ENCODE measurements at regions not wholly inside any gene's neighbourhood (a gene's known extent, or its start where the extent isn't known, plus 50 kb on each side); places are given as distances from the start of the nearest gene placed in this dataset.

DNA sequence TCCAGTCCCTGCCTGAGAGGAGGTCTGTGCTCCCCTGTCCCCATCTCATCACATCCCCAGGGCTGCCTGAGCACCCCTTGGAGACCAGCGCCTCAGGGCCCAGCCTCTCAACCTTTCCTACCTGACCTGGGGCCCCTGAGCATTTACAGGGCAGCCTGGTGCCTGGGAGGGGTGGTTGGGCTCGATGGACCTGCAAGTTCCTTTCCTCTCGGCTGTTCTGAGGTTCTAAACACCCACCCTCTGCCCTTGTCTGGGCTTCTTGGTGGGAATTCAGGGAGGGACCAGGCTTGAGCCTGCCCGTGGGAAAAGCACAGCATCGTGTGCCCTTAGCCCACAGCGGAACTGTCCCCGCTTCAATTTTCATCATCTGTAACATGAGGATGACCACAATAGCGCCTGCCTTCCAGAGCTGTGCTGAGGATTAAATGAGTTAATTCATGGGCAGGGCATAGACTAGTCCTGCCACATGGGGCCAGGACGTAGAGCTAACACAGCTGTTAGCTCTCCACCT is 91.0 kb upstream of the SH3PXD2B start:
- no peak for ATAC-seq (replicated peaks in 1 of 4)
- Histone ChIP-seq H3K27me3 (replicated peaks in 1 of 2; ENCODE audit: control insufficient read depth in 2 of 2, extremely low read depth in 1 of 2, insufficient read depth in 2 of 2, low read length in 1 of 2) (peaks cover 0 to 40% of the 10 kb centered on the region in 2 experiments), H3K36me3 (ENCODE audit: control insufficient read depth in 2 of 2, extremely low read depth in 1 of 2, insufficient read depth in 1 of 2, low read length in 1 of 2) (no peaks in the 10 kb centered on the region), H3K9me3 (no peaks in the 10 kb centered on the region), H3K4me1 (ENCODE audit: control insufficient read depth in 1 of 2, extremely low read depth in 1 of 2, insufficient read depth in 2 of 2, low read length in 2 of 2) (no peaks in the 10 kb centered on the region), H3K27ac (ENCODE audit: low read length) (no peak overlapping the region), H3K4me3 (ENCODE audit: control insufficient read depth in 1 of 2, extremely low read depth in 1 of 2, low read length in 1 of 2) (no peak overlapping the region)
- no peak for DNase-seq
- H3K4me1 Mint-ChIP-seq = no peaks in the 10 kb centered on the region
- peaks cover 14 to 17% of the 10 kb centered on the region in 2 donors for H3K27me3 Mint-ChIP-seq
- POLR2A ChIA-PET = no interaction called here
- H3K4me3 Mint-ChIP-seq = no peak overlapping the region
- WGBS (ENCODE audit: insufficient coverage) = 68% methylated on average over 6 of the region's 9 CpGs
- H3K27ac Mint-ChIP-seq = no peak overlapping the region
- CTCF ChIA-PET = no interaction called here
- H3K36me3 Mint-ChIP-seq = no peaks in the 10 kb centered on the region
- no peaks in the 10 kb centered on the region for H3K9me3 Mint-ChIP-seq

DNA sequence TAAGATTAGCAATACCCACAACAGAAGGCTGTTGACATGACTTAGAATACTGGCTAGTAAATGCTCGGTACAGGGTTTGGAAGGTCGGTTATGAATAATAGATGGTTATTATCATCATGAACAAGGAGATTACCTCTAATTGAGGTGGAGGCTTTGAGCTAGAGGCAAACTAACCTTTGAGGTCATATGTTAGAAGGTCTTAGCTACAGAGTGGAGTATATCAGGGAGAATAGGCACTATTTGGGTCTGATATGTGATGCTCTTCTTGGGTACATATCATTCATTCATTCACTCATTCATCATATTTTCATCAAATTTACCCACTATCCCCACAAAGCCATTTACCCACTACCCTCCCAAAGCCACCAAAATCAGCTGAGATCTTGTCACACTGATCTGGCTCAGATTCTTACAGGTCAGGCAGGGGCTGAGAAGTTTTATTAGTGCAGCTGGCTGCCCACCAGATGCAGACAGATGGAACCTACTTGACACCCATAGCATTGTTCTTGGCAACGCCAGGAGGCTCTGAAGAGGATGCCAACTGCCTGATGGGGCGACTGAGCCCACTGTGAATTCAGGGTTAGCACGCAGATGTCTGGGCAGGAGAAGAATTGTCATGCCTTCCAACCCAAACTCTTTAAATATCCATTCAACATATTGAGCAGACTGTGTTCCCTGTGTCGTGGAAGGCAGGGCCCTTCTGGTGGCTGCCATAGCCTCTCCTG is 90.2 kb upstream of the SH3PXD2B start:
- ChIA-PET POLR2A (no interaction called here), CTCF (no interaction called here)
- Mint-ChIP-seq H3K27me3 (peaks cover 14 to 17% of the 10 kb centered on the region in 2 donors), H3K36me3 (no peaks in the 10 kb centered on the region), H3K27ac (no peak overlapping the region), H3K4me3 (no peak overlapping the region), H3K4me1 (no peaks in the 10 kb centered on the region), H3K9me3 (no peaks in the 10 kb centered on the region)
- 62% methylated on average over 3 of the region's 6 CpGs for WGBS (ENCODE audit: insufficient coverage)
- no peak overlapping the region for H3K27ac ChIP-seq (ENCODE audit: low read length)
- peaks cover 0 to 42% of the 10 kb centered on the region in 2 experiments for H3K27me3 ChIP-seq (replicated peaks in 1 of 2; ENCODE audit: control insufficient read depth in 2 of 2, extremely low read depth in 1 of 2, insufficient read depth in 2 of 2, low read length in 1 of 2)
- H3K4me3 ChIP-seq (ENCODE audit: control insufficient read depth in 1 of 2, extremely low read depth in 1 of 2, low read length in 1 of 2) = no peak overlapping the region
- H3K9me3 ChIP-seq = no peaks in the 10 kb centered on the region
- H3K4me1 ChIP-seq (ENCODE audit: control insufficient read depth in 1 of 2, extremely low read depth in 1 of 2, insufficient read depth in 2 of 2, low read length in 2 of 2) = no peaks in the 10 kb centered on the region
- ATAC-seq (replicated peaks in 1 of 4) (no peak), DNase-seq (no peak)
- no peaks in the 10 kb centered on the region for H3K36me3 ChIP-seq (ENCODE audit: control insufficient read depth in 2 of 2, extremely low read depth in 1 of 2, insufficient read depth in 1 of 2, low read length in 1 of 2)

DNA sequence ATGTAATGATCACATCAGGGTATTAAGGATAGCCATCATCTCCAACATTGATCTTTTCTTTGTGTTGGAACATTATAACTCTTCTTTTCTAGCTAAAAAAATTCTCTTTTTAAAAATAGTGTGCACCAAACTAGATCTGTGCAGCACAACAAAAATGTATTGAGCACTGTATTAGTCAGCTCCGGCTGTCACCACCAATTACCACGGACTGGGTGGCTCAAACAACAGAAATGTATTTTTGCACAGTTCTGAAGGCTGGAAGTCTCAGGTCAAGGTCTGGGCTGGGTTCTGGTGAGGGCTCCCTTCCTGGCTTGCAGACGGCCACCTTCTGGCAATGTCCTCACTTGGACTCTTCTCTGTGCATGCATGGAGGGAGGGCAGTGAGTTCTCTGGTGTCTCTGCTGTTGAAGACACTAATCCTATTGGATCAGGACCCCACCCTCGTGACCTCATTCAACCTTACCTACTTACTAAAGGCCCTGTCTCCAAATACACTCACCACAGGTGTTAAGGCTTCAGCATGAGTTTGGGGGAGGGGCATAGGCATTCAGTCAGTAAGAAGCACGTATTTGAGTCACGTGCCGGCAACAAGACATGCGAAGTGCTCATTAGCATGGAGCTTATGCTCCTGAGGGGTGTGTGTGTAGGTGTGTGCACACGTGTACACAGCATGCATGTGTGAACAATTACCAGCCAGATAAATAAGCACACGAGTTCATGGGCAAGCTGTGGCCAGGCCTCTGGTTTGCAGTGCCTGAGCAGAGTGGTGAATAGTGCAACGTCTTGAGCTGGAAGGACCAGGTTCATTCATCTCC is 89.4 kb upstream of the SH3PXD2B start:
- Mint-ChIP-seq H3K9me3 (no peaks in the 10 kb centered on the region), H3K27me3 (peaks cover 14 to 17% of the 10 kb centered on the region in 2 donors), H3K4me3 (no peak overlapping the region), H3K4me1 (no peaks in the 10 kb centered on the region), H3K27ac (no peak overlapping the region), H3K36me3 (no peaks in the 10 kb centered on the region)
- WGBS (ENCODE audit: insufficient coverage) = 77% methylated on average over 9 of the region's 11 CpGs
- ATAC-seq (replicated peaks in 1 of 4) (no peak), DNase-seq (peak in 1 of 35 experiments; percentile 16)
- Histone ChIP-seq H3K4me3 (ENCODE audit: control insufficient read depth in 1 of 2, extremely low read depth in 1 of 2, low read length in 1 of 2) (no peak overlapping the region), H3K36me3 (ENCODE audit: control insufficient read depth in 2 of 2, extremely low read depth in 1 of 2, insufficient read depth in 1 of 2, low read length in 1 of 2) (no peaks in the 10 kb centered on the region), H3K27ac (ENCODE audit: low read length) (no peak overlapping the region), H3K4me1 (ENCODE audit: control insufficient read depth in 1 of 2, extremely low read depth in 1 of 2, insufficient read depth in 2 of 2, low read length in 2 of 2) (no peaks in the 10 kb centered on the region), H3K9me3 (no peaks in the 10 kb centered on the region), H3K27me3 (replicated peaks in 1 of 2; ENCODE audit: control insufficient read depth in 2 of 2, extremely low read depth in 1 of 2, insufficient read depth in 2 of 2, low read length in 1 of 2) (peaks cover 0 to 40% of the 10 kb centered on the region in 2 experiments)
- ChIA-PET CTCF (interaction anchor here in 1 of 2 donors (1.1 kb wide), 1 partner anchor 63 kb away, joined by 3 read pairs; no protein-coding TSS in a partner anchor), POLR2A (no interaction called here)

DNA sequence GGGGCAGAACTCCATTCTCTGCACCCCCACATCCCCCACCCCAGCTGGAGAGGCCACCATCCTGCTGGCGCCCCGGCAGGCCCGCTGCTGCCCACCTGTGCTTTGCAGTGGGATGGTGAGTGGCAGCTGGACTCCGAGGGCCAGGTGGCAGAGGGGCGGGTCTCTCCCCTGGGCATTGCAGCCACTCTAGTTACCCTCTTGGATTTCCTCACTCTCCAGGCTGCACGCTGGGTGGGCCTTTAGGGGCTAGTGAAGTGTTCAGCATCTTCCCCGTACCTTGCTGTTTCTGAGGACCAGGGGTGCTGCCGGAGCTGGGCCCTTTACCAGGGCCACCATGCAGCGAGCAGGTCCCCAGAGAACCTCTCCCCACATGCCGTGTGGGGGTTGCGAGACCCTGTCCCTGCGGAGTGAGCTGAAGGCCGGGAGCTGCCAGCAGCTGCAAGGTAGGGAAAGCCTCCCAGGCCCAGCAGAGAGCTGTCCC is 88.4 kb upstream of the SH3PXD2B start:
- H3K4me3 ChIP-seq (ENCODE audit: control insufficient read depth in 1 of 2, extremely low read depth in 1 of 2, low read length in 1 of 2) = no peak overlapping the region
- H3K27ac ChIP-seq (ENCODE audit: low read length) = no peak overlapping the region
- H3K27me3 Mint-ChIP-seq = peaks cover 14 to 18% of the 10 kb centered on the region in 2 donors
- H3K27me3 ChIP-seq (replicated peaks in 1 of 2; ENCODE audit: control insufficient read depth in 2 of 2, extremely low read depth in 1 of 2, insufficient read depth in 2 of 2, low read length in 1 of 2) = peaks cover 0 to 36% of the 10 kb centered on the region in 2 experiments
- H3K36me3 ChIP-seq (ENCODE audit: control insufficient read depth in 2 of 2, extremely low read depth in 1 of 2, insufficient read depth in 1 of 2, low read length in 1 of 2) = no peaks in the 10 kb centered on the region
- H3K36me3 Mint-ChIP-seq = no peaks in the 10 kb centered on the region
- 67% methylated on average over 1 of the region's 13 CpGs for WGBS (ENCODE audit: insufficient coverage)
- POLR2A ChIA-PET = no interaction called here
- H3K27ac Mint-ChIP-seq = no peak overlapping the region
- no peaks in the 10 kb centered on the region for H3K4me1 ChIP-seq (ENCODE audit: control insufficient read depth in 1 of 2, extremely low read depth in 1 of 2, insufficient read depth in 2 of 2, low read length in 2 of 2)
- no peaks in the 10 kb centered on the region for H3K9me3 Mint-ChIP-seq
- H3K4me3 Mint-ChIP-seq = no peak overlapping the region
- no peaks in the 10 kb centered on the region for H3K4me1 Mint-ChIP-seq
- peak in 1 of 35 experiments; percentile 3 for DNase-seq
- CTCF ChIA-PET = interaction anchor here in 1 of 2 donors (1.1 kb wide), 1 partner anchor 64 kb away, joined by 3 read pairs; no protein-coding TSS in a partner anchor
- H3K9me3 ChIP-seq = no peaks in the 10 kb centered on the region
- ATAC-seq (replicated peaks in 1 of 4) = no peak

DNA sequence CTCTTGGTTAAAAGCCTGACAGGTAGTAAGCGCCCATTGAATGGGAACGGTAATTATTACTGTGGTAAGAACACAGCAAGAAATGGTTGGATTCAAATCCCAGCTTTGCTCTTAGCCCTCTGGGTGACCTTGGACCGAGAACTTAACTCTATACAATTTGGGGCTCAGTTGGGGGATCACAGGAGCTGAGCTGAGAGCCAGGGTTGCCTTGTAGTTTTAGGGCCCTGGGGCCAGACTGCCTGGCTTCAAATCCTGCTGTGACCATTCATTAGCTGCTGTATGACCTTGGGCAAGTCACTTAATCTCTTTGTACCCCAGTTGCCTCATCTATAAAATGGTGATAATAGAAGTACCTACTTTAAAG is 87.4 kb upstream of the SH3PXD2B start:
- 78% methylated on average over 2 of the region's 3 CpGs for WGBS (ENCODE audit: insufficient coverage)
- ChIA-PET POLR2A (no interaction called here), CTCF (no interaction called here)
- no peaks in the 10 kb centered on the region for H3K9me3 Mint-ChIP-seq
- Histone ChIP-seq H3K27ac (ENCODE audit: low read length) (no peak overlapping the region), H3K9me3 (no peaks in the 10 kb centered on the region), H3K4me3 (ENCODE audit: control insufficient read depth in 1 of 2, extremely low read depth in 1 of 2, low read length in 1 of 2) (no peak overlapping the region), H3K36me3 (ENCODE audit: control insufficient read depth in 2 of 2, extremely low read depth in 1 of 2, insufficient read depth in 1 of 2, low read length in 1 of 2) (no peaks in the 10 kb centered on the region), H3K27me3 (replicated peaks in 1 of 2; ENCODE audit: control insufficient read depth in 2 of 2, extremely low read depth in 1 of 2, insufficient read depth in 2 of 2, low read length in 1 of 2) (peaks cover 0 to 35% of the 10 kb centered on the region in 2 experiments), H3K4me1 (ENCODE audit: control insufficient read depth in 1 of 2, extremely low read depth in 1 of 2, insufficient read depth in 2 of 2, low read length in 2 of 2) (no peaks in the 10 kb centered on the region)
- ATAC-seq (replicated peaks in 1 of 4) = no peak
- no peaks in the 10 kb centered on the region for H3K36me3 Mint-ChIP-seq
- H3K4me3 Mint-ChIP-seq = no peak overlapping the region
- no peaks in the 10 kb centered on the region for H3K4me1 Mint-ChIP-seq
- H3K27ac Mint-ChIP-seq = no peak overlapping the region
- H3K27me3 Mint-ChIP-seq = peaks cover 14 to 16% of the 10 kb centered on the region in 2 donors
- no peak for DNase-seq

DNA sequence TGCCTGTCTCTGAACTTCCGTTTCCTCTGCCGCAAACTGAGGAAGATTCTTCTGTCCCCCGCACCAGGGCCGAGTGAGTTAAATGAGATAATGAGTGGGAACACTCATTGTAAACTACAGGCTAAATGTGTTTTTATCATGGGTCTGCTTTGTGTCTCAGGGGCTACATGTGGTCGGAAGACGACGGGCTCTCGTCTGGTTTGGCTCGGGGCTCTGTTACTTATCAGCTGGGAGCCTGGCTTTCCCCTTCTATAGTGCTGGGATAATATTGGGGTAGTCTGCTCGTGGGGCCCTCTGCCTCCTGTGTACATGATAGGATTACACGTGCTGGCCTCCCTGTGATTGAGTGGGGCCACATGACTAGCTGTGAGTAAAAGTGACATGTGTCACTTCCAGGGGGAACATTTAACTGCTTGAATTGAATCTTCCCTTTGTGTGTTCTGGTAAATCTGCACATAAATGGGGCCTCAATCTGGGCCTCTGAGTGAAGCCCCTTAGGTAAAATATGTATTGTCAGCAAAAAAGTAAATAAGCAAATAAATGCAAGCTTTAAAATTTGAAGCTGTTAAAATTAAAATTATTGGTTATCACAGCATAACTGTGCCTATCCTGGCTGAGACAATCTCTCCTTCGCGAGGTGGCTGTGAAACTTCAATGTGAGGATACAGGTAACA is 86.9 kb upstream of the SH3PXD2B start:
- Histone ChIP-seq H3K27ac (ENCODE audit: low read length) (no peak overlapping the region), H3K27me3 (replicated peaks in 1 of 2; ENCODE audit: control insufficient read depth in 2 of 2, extremely low read depth in 1 of 2, insufficient read depth in 2 of 2, low read length in 1 of 2) (peaks cover 0 to 32% of the 10 kb centered on the region in 2 experiments), H3K4me1 (ENCODE audit: control insufficient read depth in 1 of 2, extremely low read depth in 1 of 2, insufficient read depth in 2 of 2, low read length in 2 of 2) (no peaks in the 10 kb centered on the region), H3K9me3 (no peaks in the 10 kb centered on the region), H3K36me3 (ENCODE audit: control insufficient read depth in 2 of 2, extremely low read depth in 1 of 2, insufficient read depth in 1 of 2, low read length in 1 of 2) (no peaks in the 10 kb centered on the region), H3K4me3 (ENCODE audit: control insufficient read depth in 1 of 2, extremely low read depth in 1 of 2, low read length in 1 of 2) (no peak overlapping the region)
- H3K4me1 Mint-ChIP-seq = no peaks in the 10 kb centered on the region
- CTCF ChIA-PET = no interaction called here
- peaks cover 12 to 14% of the 10 kb centered on the region in 2 donors for H3K27me3 Mint-ChIP-seq
- H3K36me3 Mint-ChIP-seq = no peaks in the 10 kb centered on the region
- H3K4me3 Mint-ChIP-seq = no peak overlapping the region
- no peaks in the 10 kb centered on the region for H3K9me3 Mint-ChIP-seq
- H3K27ac Mint-ChIP-seq = no peak overlapping the region
- WGBS (ENCODE audit: insufficient coverage) = 84% methylated on average over 11 of the region's 13 CpGs
- DNase-seq = no peak
- POLR2A ChIA-PET = no interaction called here
- ATAC-seq (replicated peaks in 1 of 4) = no peak

All from T-cell (primary cell).